Common myeloid progenitor, CD34-positive (primary cell): ENCODE measurements at regions not wholly inside any gene's neighbourhood (a gene's known extent, or its start where the extent isn't known, plus 50 kb on each side); places are given as distances from the start of the nearest gene placed in this dataset.
"Not testable (repeated sequence)": the region's sequence is repeated elsewhere in the genome, so short reads cannot be mapped to it uniquely, and the experiment has no call there.

Source experiments
- CTCF ChIA-PET: fragments of 350-600 bp; sonication (Branson Sonifier 250); formaldehyde crosslinking; loops from one replicate; lab custom pipeline; 2021; ENCODE audit warnings: antibody characterized with exemption; lab: Charles Lee
- POLR2A ChIA-PET: fragments of 350-600 bp; sonication (Branson Sonifier 250); formaldehyde crosslinking; loops from one replicate; lab custom pipeline; 2021; ENCODE audit warnings: antibody characterized with exemption; lab: Charles Lee
- DNase-seq, 3 donors: peaks; one replicate each; pipeline versions ENCODE4 v3.0.0 to v3.0.0-alpha.2; 2013
- H3K27ac ChIP-seq, 2 experiments: 1 replicate in 1 of 2; 2 replicates in 1 of 2; pipeline ENCODE4 v1.7.0; 2013; ENCODE audit warnings: inconsistent platforms in 2 of 2, low read length in 2 of 2, mild to moderate bottlenecking in 2 of 2, low read depth in 1 of 2, moderate library complexity in 1 of 2; ENCODE audit not compliant: severe bottlenecking in 2 of 2, insufficient read depth in 1 of 2, poor library complexity in 1 of 2
- H3K27me3 ChIP-seq, 5 experiments: replicated peaks in 2 of 5; 1 replicate in 3 of 5; 2 replicates in 2 of 5; pipeline versions ENCODE4 v1.6.1 to v1.7.0; 2013; ENCODE audit warnings: low read length in 4 of 5, mild to moderate bottlenecking in 2 of 5, moderate library complexity in 2 of 5, inconsistent platforms in 1 of 5; ENCODE audit not compliant: insufficient read depth in 5 of 5, control insufficient read depth in 4 of 5
- H3K36me3 ChIP-seq, 4 experiments: 1 replicate in 2 of 4; 2 replicates in 2 of 4; pipeline versions ENCODE4 v1.6.1 to v1.7.0; 2013; ENCODE audit warnings: low read length in 3 of 4, control low read depth in 1 of 4, mild to moderate bottlenecking in 1 of 4; ENCODE audit not compliant: control insufficient read depth in 4 of 4, insufficient read depth in 4 of 4
- H3K4me1 ChIP-seq, 4 experiments: 1 replicate in 3 of 4; 2 replicates in 1 of 4; pipeline versions ENCODE4 v1.6.1 to v1.7.1; 2013; ENCODE audit warnings: low read length in 3 of 4, mild to moderate bottlenecking in 3 of 4, control low read depth in 1 of 4, inconsistent platforms in 1 of 4, moderate library complexity in 1 of 4; ENCODE audit not compliant: control insufficient read depth in 4 of 4, insufficient read depth in 4 of 4; ENCODE audit errors: control extremely low read depth in 1 of 4
- H3K4me3 ChIP-seq, 7 experiments: 1 replicate in 4 of 7; 2 replicates in 3 of 7; pipeline versions ENCODE4 v1.5.1 to v1.7.0; 2013; ENCODE audit warnings: mild to moderate bottlenecking in 7 of 7, low read length in 6 of 7, moderate library complexity in 6 of 7, inconsistent platforms in 2 of 7, low read depth in 2 of 7, control low read depth in 1 of 7; ENCODE audit not compliant: insufficient read depth in 4 of 7, control insufficient read depth in 1 of 7; ENCODE audit errors: extremely low read depth in 1 of 7
- H3K9me3 ChIP-seq, 5 experiments: 1 replicate in 4 of 5; 2 replicates in 1 of 5; pipeline versions ENCODE4 v1.6.1 to v1.7.1; 2013; ENCODE audit warnings: low read length in 4 of 5, mild to moderate bottlenecking in 2 of 5, inconsistent platforms in 1 of 5, low read depth in 1 of 5, moderate library complexity in 1 of 5; ENCODE audit not compliant: control insufficient read depth in 4 of 5, insufficient read depth in 2 of 5; ENCODE audit errors: control extremely low read depth in 1 of 5
- WGBS: methylation state at CpG from one replicate; pipeline ENCODE4 v1.1.5; 2013; ENCODE audit not compliant: insufficient coverage; 5-methylcytosine and 5-hydroxymethylcytosine counted together

GRCh38 chr5:85538362-85538761 lies 1079.4 kb upstream of the COX7C start:
- Histone ChIP-seq H3K36me3 (no peaks in the 10 kb centered on the region), H3K27ac (no peak overlapping the region), H3K4me1 (no peaks in the 10 kb centered on the region), H3K27me3 (no peaks in the 10 kb centered on the region), H3K4me3 (no peak overlapping the region), H3K9me3 (no peaks in the 10 kb centered on the region)
- DNase-seq, result no peak
- CTCF ChIA-PET, result no interaction called here
- POLR2A ChIA-PET, result no interaction called here

- POLR2A ChIA-PET, result no interaction called here
These were observed 1072.6 kb upstream of the COX7C start for GRCh38 chr5:85545129-85545528.

DNA sequence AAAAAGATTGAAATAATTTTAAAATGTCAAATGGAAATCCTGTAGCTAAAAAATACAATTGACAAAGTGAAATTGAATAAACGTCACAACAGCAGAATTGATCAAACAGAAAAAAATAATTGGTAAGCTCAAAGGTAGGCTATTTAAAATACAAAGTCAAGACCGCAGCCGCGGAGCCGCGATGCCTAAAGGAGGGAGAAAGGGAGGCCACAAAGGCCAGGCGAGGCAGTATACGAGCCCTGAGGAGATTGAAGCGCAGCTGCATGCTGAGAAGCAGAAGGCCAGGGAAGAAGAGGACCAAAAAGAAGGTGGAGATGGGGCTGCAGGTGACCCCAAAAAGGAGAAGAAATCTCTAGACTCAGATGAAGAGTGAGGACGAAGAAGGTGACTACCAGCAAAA lies 1068.5 kb upstream of the COX7C start:
- Histone ChIP-seq H3K27ac (no peak overlapping the region), H3K27me3 (no peaks in the 10 kb centered on the region), H3K36me3 (no peaks in the 10 kb centered on the region), H3K9me3 (peaks cover 0 to 2% (median 0%) of the 10 kb centered on the region in 5 experiments), H3K4me3 (no peak overlapping the region), H3K4me1 (no peaks in the 10 kb centered on the region)
- POLR2A ChIA-PET, result interaction anchor here (0.6 kb wide), 1 partner anchor 88 kb away, joined by 3 read pairs; no protein-coding TSS in a partner anchor
- DNase-seq, result no peak
- WGBS, result 100% methylated on average over 10 of the region's 10 CpGs
- CTCF ChIA-PET, result no interaction called here

More at GRCh38 chr5:85545129-85545528, 1072.6 kb upstream of the COX7C start:
- H3K27ac ChIP-seq, result no peak overlapping the region
- no peaks in the 10 kb centered on the region for H3K36me3 ChIP-seq
- WGBS, result 50% methylated on average over 2 of the region's 2 CpGs
- H3K4me1 ChIP-seq, result no peaks in the 10 kb centered on the region
- no peak overlapping the region for H3K4me3 ChIP-seq
- no peaks in the 10 kb centered on the region for H3K9me3 ChIP-seq
- CTCF ChIA-PET, result no interaction called here
- no peaks in the 10 kb centered on the region for H3K27me3 ChIP-seq
- no peak for DNase-seq

- Histone ChIP-seq H3K27me3 (no peaks in the 10 kb centered on the region), H3K36me3 (no peaks in the 10 kb centered on the region), H3K4me1 (no peaks in the 10 kb centered on the region), H3K27ac (no peak overlapping the region), H3K9me3 (peaks cover 0 to 2% (median 0%) of the 10 kb centered on the region in 5 experiments), H3K4me3 (no peak overlapping the region)
- WGBS, result 94% methylated on average over 18 of the region's 24 CpGs
- POLR2A ChIA-PET, result no interaction called here
- CTCF ChIA-PET, result no interaction called here
- DNase-seq, result no peak
These were observed 1067.7 kb upstream of the COX7C start for GRCh38 chr5:85549836-85550599.

- CTCF ChIA-PET, result no interaction called here
- DNase-seq, result no peak
- 95% methylated on average over 2 of the region's 3 CpGs for WGBS
- Histone ChIP-seq H3K9me3 (peaks cover 0 to 2% (median 1%) of the 10 kb centered on the region in 5 experiments), H3K4me3 (no peak overlapping the region), H3K27me3 (no peaks in the 10 kb centered on the region), H3K36me3 (no peaks in the 10 kb centered on the region), H3K27ac (no peak overlapping the region), H3K4me1 (no peaks in the 10 kb centered on the region)
- POLR2A ChIA-PET, result no interaction called here
These were observed 1061.3 kb upstream of the COX7C start for GRCh38 chr5:85556464-85556863.

DNA sequence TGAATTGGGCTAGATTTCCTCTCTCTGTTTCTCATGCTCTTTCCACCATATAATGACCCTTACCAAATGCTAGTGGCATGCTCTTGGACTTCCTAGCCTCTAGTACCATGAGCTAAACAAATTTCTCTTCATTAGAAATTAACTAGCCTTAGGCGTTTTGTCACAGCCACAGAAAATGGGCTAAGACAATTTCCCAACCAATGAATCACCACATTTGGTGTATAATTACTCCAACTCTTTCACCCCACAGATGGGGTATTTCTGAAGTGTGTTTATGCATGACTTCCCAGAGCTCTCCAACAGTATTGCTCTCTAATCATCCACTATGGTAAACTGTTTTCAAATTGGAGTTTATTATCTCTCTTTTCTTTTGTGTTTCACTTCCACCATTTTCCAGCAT lies 1041.1 kb upstream of the COX7C start:
- H3K4me3 ChIP-seq, result no peak overlapping the region
- H3K36me3 ChIP-seq, result no peaks in the 10 kb centered on the region
- WGBS, result 80% methylated on average over 1 of the region's 1 CpG
- no peaks in the 10 kb centered on the region for H3K4me1 ChIP-seq
- H3K27ac ChIP-seq, result no peak overlapping the region
- H3K27me3 ChIP-seq, result no peaks in the 10 kb centered on the region
- CTCF ChIA-PET, result no interaction called here
- POLR2A ChIA-PET, result no interaction called here
- DNase-seq, result no peak
- H3K9me3 ChIP-seq, result no peaks in the 10 kb centered on the region

DNA sequence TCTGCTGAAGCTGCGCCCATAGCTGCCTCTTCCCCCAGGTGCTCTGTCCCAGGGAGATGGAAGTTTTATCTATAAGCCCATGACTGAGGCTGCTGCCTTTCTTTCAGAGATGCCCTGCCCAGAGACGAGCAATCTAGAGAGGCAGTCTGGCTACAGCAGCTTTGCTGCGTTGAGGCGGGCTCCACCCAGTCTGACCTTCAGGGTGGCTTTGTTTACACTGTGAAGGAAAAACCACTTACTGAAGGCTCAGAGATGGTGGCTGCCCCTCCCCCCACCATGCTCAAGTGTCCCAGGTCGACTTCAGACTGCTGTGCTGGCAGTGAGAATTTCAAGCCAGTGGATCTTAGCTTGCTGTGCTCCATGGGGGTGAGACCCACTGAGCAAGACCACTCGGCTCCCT lies 1029.9 kb upstream of the COX7C start:
- POLR2A ChIA-PET, CTCF ChIA-PET, DNase-seq, H3K27me3 ChIP-seq, H3K36me3 ChIP-seq, H3K4me1 ChIP-seq, H3K4me3 ChIP-seq, H3K9me3 ChIP-seq, H3K27ac ChIP-seq: not testable (repeated sequence)
- WGBS, result 68% methylated on average over 5 of the region's 6 CpGs
